OCI-LY1 (cell line): ENCODE measurements at regions not wholly inside any gene's neighbourhood (a gene's known extent, or its start where the extent isn't known, plus 50 kb on each side); places are given as distances from the start of the nearest gene placed in this dataset.

Experiments used
- H2AFZ ChIP-seq: fragments of 200-600 bp; sonication (generic), shearing (Covaris generic); 2 replicates; pipeline ENCODE4 v1.6.0; 2014; ENCODE audit warnings: antibody characterized with exemption, mild to moderate bottlenecking, low read length
- H3F3A ChIP-seq: fragments of 200-600 bp; sonication (generic), shearing (Covaris generic); 2 replicates; pipeline ENCODE4 v1.6.0; 2014; ENCODE audit warnings: mild to moderate bottlenecking, antibody characterized with exemption, low read length, moderate library complexity; ENCODE audit not compliant: insufficient read depth
- H3K27ac ChIP-seq: fragments of 200-600 bp; sonication (generic); 2 replicates; pipeline ENCODE4 v1.5.1; 2014; ENCODE audit warnings: low read length, mixed run types, mild to moderate bottlenecking, low read depth; ENCODE audit not compliant: poor library complexity, severe bottlenecking
- H3K27me3 ChIP-seq: fragments of 200-600 bp; sonication (generic); 2 replicates; pipeline ENCODE4 v1.6.0; 2014; ENCODE audit warnings: antibody characterized with exemption, mild to moderate bottlenecking, low read length, moderate library complexity; ENCODE audit not compliant: insufficient read depth
- H3K36me3 ChIP-seq: fragments of 200-600 bp; sonication (generic); 2 replicates; pipeline ENCODE4 v1.6.1; 2014; ENCODE audit warnings: mild to moderate bottlenecking, antibody characterized with exemption, low read length, moderate library complexity, mixed read lengths; ENCODE audit not compliant: insufficient read depth
- H3K4me1 ChIP-seq: fragments of 200-600 bp; sonication (generic); 2 replicates; pipeline ENCODE4 v1.5.1; 2014; ENCODE audit warnings: mild to moderate bottlenecking, low read length, moderate library complexity; ENCODE audit not compliant: insufficient read depth, severe bottlenecking
- H3K4me2 ChIP-seq: fragments of 200-600 bp; sonication (generic), shearing (Covaris generic); 2 replicates; pipeline ENCODE4 v1.6.1; 2014; ENCODE audit warnings: low read length
- H3K4me3 ChIP-seq: fragments of 200-600 bp; sonication (generic); 2 replicates; pipeline ENCODE4 v1.5.1; 2014; ENCODE audit warnings: low read length, low read depth, mild to moderate bottlenecking, mixed read lengths; ENCODE audit not compliant: poor library complexity, severe bottlenecking
- H3K79me2 ChIP-seq: fragments of 200-600 bp; shearing (Covaris generic); 2 replicates; pipeline ENCODE4 v1.6.1; 2016; ENCODE audit warnings: mixed run types, low read length, mixed read lengths; ENCODE audit not compliant: insufficient read depth
- H3K9ac ChIP-seq: fragments of 200-600 bp; sonication (generic), shearing (Covaris generic); 2 replicates; pipeline ENCODE4 v1.6.1; 2014; ENCODE audit warnings: mild to moderate bottlenecking, low read length, mixed read lengths
- H3K9me2 ChIP-seq: fragments of 200-600 bp; sonication (generic), shearing (Covaris generic); 2 replicates; pipeline ENCODE4 v1.6.1; 2014; ENCODE audit warnings: low read depth, mild to moderate bottlenecking, low read length, mixed read lengths
- H3K9me3 ChIP-seq: fragments of 200-600 bp; shearing (Covaris generic); 2 replicates; pipeline ENCODE4 v1.6.1; 2014; ENCODE audit warnings: low read length, mixed read lengths
- H4K20me1 ChIP-seq: fragments of 200-600 bp; sonication (generic), shearing (Covaris generic); 2 replicates; pipeline ENCODE4 v1.6.0; 2016; ENCODE audit warnings: mild to moderate bottlenecking, low read length; ENCODE audit not compliant: insufficient read depth
- EZH2 ChIP-seq: fragments of 200-600 bp; sonication (generic), shearing (Covaris generic); IDR thresholded peaks from 2 replicates; pipeline ENCODE4 v1.8.0; 2017; ENCODE audit warnings: borderline replicate concordance, mixed run types, mild to moderate bottlenecking, antibody characterized with exemption, low read length, moderate library complexity, mixed read lengths
- TF ChIP-seq, protein P1 (sequence below): fragments of 200-600 bp; sonication (generic), shearing (Covaris generic); IDR thresholded peaks from 2 replicates; pipeline ENCODE4 v1.5.1; 2017; ENCODE audit warnings: mild to moderate bottlenecking, antibody characterized with exemption, low read length, moderate library complexity, mixed read lengths

DNA sequence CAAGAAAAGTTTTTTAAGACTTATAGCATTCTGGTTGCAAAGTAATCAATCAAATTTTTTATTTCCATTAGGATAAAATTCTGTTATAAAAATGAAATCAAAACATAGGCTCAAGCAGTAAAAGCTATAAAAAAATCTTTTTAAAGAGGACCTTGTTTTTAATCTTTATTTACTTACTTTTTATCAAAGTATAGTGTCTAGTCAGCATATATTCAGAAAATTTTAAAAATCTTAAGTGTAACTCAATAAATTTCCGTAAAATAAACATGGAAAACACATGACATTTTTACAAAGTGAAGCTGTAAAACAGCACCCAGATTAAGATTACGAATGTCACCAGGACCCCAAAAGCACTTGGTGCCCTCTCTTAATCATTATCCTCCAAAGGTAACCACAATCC is 302.4 kb downstream of the TMEM161B start:
- Histone ChIP-seq H2AFZ (no peak overlapping the region), H3K27me3 (no peaks in the 10 kb centered on the region), H3K4me3 (no peak overlapping the region), H4K20me1 (no peaks in the 10 kb centered on the region), H3F3A (no peaks in the 10 kb centered on the region), H3K79me2 (no peaks in the 10 kb centered on the region), H3K9ac (no peak overlapping the region), H3K4me2 (no peak overlapping the region), H3K36me3 (no peaks in the 10 kb centered on the region), H3K9me3 (no peaks in the 10 kb centered on the region), H3K27ac (no peak overlapping the region), H3K4me1 (no peaks in the 10 kb centered on the region), H3K9me2 (no peaks in the 10 kb centered on the region; the same call in 1 of the 2 replicates)
- no peak for TF ChIP-seq EZH2
- TF ChIP-seq, protein P1, sequence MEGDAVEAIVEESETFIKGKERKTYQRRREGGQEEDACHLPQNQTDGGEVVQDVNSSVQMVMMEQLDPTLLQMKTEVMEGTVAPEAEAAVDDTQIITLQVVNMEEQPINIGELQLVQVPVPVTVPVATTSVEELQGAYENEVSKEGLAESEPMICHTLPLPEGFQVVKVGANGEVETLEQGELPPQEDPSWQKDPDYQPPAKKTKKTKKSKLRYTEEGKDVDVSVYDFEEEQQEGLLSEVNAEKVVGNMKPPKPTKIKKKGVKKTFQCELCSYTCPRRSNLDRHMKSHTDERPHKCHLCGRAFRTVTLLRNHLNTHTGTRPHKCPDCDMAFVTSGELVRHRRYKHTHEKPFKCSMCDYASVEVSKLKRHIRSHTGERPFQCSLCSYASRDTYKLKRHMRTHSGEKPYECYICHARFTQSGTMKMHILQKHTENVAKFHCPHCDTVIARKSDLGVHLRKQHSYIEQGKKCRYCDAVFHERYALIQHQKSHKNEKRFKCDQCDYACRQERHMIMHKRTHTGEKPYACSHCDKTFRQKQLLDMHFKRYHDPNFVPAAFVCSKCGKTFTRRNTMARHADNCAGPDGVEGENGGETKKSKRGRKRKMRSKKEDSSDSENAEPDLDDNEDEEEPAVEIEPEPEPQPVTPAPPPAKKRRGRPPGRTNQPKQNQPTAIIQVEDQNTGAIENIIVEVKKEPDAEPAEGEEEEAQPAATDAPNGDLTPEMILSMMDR: no peak

GRCh38 chr5:87954121-87954520 is 314.5 kb downstream of the TMEM161B start:
- H3K36me3 ChIP-seq: no peaks in the 10 kb centered on the region
- H3K27ac ChIP-seq: no peak overlapping the region
- H3K27me3 ChIP-seq: no peaks in the 10 kb centered on the region
- H3K4me2 ChIP-seq: no peak overlapping the region
- no peaks in the 10 kb centered on the region for H4K20me1 ChIP-seq
- no peaks in the 10 kb centered on the region for H3K79me2 ChIP-seq
- no peak overlapping the region for H2AFZ ChIP-seq
- no peak overlapping the region for H3K4me3 ChIP-seq
- H3K4me1 ChIP-seq: no peaks in the 10 kb centered on the region
- H3F3A ChIP-seq: no peaks in the 10 kb centered on the region
- no peak overlapping the region for H3K9ac ChIP-seq
- no peak for TF ChIP-seq EZH2
- TF ChIP-seq, protein P1: no peak
- H3K9me3 ChIP-seq: no peaks in the 10 kb centered on the region
- no peaks in the 10 kb centered on the region for H3K9me2 ChIP-seq

- TF ChIP-seq, protein P1: no peak
- no peak for TF ChIP-seq EZH2
- H3K9ac ChIP-seq: no peak overlapping the region
- H3K79me2 ChIP-seq: no peaks in the 10 kb centered on the region
- no peak overlapping the region for H2AFZ ChIP-seq
- H3K9me2 ChIP-seq: no peaks in the 10 kb centered on the region
- H3K27ac ChIP-seq: no peak overlapping the region
- no peaks in the 10 kb centered on the region for H3K9me3 ChIP-seq
- H3K4me3 ChIP-seq: no peak overlapping the region
- no peaks in the 10 kb centered on the region for H4K20me1 ChIP-seq
- no peaks in the 10 kb centered on the region for H3K27me3 ChIP-seq
- no peaks in the 10 kb centered on the region for H3F3A ChIP-seq
- H3K4me2 ChIP-seq: no peak overlapping the region
- H3K36me3 ChIP-seq: no peaks in the 10 kb centered on the region
- no peaks in the 10 kb centered on the region for H3K4me1 ChIP-seq
Measured at GRCh38 chr5:87951661-87952060, 317.0 kb downstream of the TMEM161B start.
